WTC11 (cell line): ENCODE measurements at regions not wholly inside any gene's neighbourhood (a gene's known extent, or its start where the extent isn't known, plus 50 kb on each side); places are given as distances from the start of the nearest gene placed in this dataset.
A peak's percentile ranks its signal among the peaks of the same experiment; 100 is the strongest.

Source experiments
- ATAC-seq: fragments of 200-7000 bp; cut with Tn5 transposase; 2 replicates; pipeline ENCODE4 v1.10.0; 2021; ENCODE audit warnings: mild to moderate bottlenecking, moderate library complexity
- CTCF ChIA-PET: fragments of 300-600 bp; sonication (Branson Sonifier 250); formaldehyde crosslinking; loops from one replicate; lab custom pipeline; 2021; ENCODE audit warnings: antibody characterized with exemption; lab: Charles Lee
- POLR2A ChIA-PET: fragments of 350-600 bp; sonication (Branson Sonifier 250); formaldehyde crosslinking; loops from one replicate; lab custom pipeline; 2021; ENCODE audit warnings: antibody characterized with exemption; lab: Charles Lee
- DNase-seq: peaks from one replicate; pipeline ENCODE4 v3.0.0; 2021; ENCODE audit warnings: low spot score
- H3K27ac Mint-ChIP-seq: 2 replicates; pipeline ENCODE4 v1.8.0; 2021; ENCODE audit warnings: mixed read lengths
- H3K27me3 Mint-ChIP-seq: 2 replicates; pipeline ENCODE4 v1.8.0; 2021; ENCODE audit warnings: low read depth, mild to moderate bottlenecking, moderate library complexity, mixed read lengths
- H3K36me3 Mint-ChIP-seq: 2 replicates; pipeline ENCODE4 v1.8.0; 2021; ENCODE audit warnings: mixed read lengths
- H3K4me1 Mint-ChIP-seq: 2 replicates; pipeline ENCODE4 v1.8.0; 2022; ENCODE audit warnings: mixed read lengths
- H3K4me3 Mint-ChIP-seq: 2 replicates; pipeline ENCODE4 v1.8.0; 2021; ENCODE audit warnings: mild to moderate bottlenecking, moderate library complexity, mixed read lengths
- H3K9me3 Mint-ChIP-seq: 2 replicates; pipeline ENCODE4 v1.8.0; 2021; ENCODE audit warnings: mixed read lengths
- FOXK1 ChIP-seq: sonication (generic); formaldehyde crosslinking; IDR thresholded peaks from 2 replicates; pipeline ENCODE4 v1.8.0; 2022; ENCODE audit warnings: mild to moderate bottlenecking, moderate library complexity, missing genetic modification reagents
- IRF2 ChIP-seq: sonication (generic); formaldehyde crosslinking; IDR thresholded peaks from 2 replicates; pipeline ENCODE4 v1.8.0; 2022; ENCODE audit warnings: low read depth, missing genetic modification reagents, borderline replicate concordance
- MYBL2 ChIP-seq: sonication (generic); formaldehyde crosslinking; IDR thresholded peaks from 2 replicates; pipeline ENCODE4 v1.8.1; 2023; ENCODE audit warnings: mild to moderate bottlenecking, moderate library complexity, missing genetic modification reagents
- PRRX2 ChIP-seq: fragments of 250-450 bp; sonication (Bioruptor Pico); IDR thresholded peaks from 2 replicates; pipeline ENCODE4 v1.8.0; 2021; ENCODE audit warnings: mild to moderate bottlenecking
- RELA ChIP-seq: sonication (generic); formaldehyde crosslinking; IDR thresholded peaks from 2 replicates; pipeline ENCODE4 v1.8.1; 2022; ENCODE audit warnings: missing genetic modification reagents, mild to moderate bottlenecking, borderline replicate concordance
- ZNF416 ChIP-seq: fragments of 250-450 bp; sonication (Bioruptor Pico); IDR thresholded peaks from 2 replicates; pipeline ENCODE4 v1.9.0; 2021; ENCODE audit warnings: mild to moderate bottlenecking, inconsistent platforms
- ZNF423 ChIP-seq: fragments of 250-450 bp; sonication (Bioruptor Pico); IDR thresholded peaks from 2 replicates; pipeline ENCODE4 v2.1.2; 2022; ENCODE audit warnings: mild to moderate bottlenecking, moderate library complexity
- ZNF671 ChIP-seq: fragments of 250-450 bp; sonication (Bioruptor Pico); IDR thresholded peaks from 2 replicates; pipeline ENCODE4 v1.8.0; 2021; ENCODE audit warnings: mild to moderate bottlenecking
- TF ChIP-seq, protein P1 (sequence below): sonication (generic); formaldehyde crosslinking; IDR thresholded peaks from 2 replicates; pipeline ENCODE4 v1.8.1; 2022; ENCODE audit warnings: low read depth, missing genetic modification reagents, borderline replicate concordance
- TF ChIP-seq, protein P2 (sequence below): sonication (generic); formaldehyde crosslinking; IDR thresholded peaks from 2 replicates; pipeline ENCODE4 v1.8.1; 2023; ENCODE audit warnings: mild to moderate bottlenecking, missing genetic modification reagents, moderate library complexity
- TF ChIP-seq, protein P3 (sequence below): fragments of 250-450 bp; sonication (Bioruptor Pico); IDR thresholded peaks from 2 replicates; pipeline ENCODE4 v1.8.0; 2021; ENCODE audit warnings: mild to moderate bottlenecking
- TF ChIP-seq, protein P4 (sequence below): sonication (generic); formaldehyde crosslinking; IDR thresholded peaks from 2 replicates; pipeline ENCODE4 v1.8.0; 2022; ENCODE audit warnings: mild to moderate bottlenecking, missing genetic modification reagents
- TF ChIP-seq, protein P5 (sequence below): sonication (generic); formaldehyde crosslinking; IDR thresholded peaks from 2 replicates; pipeline ENCODE4 v1.8.1; 2023; ENCODE audit warnings: mild to moderate bottlenecking, missing genetic modification reagents
- TF ChIP-seq, protein P6 (sequence below): fragments of 250-450 bp; sonication (Bioruptor Pico); IDR thresholded peaks from 2 replicates; pipeline ENCODE4 v1.9.0; 2021; ENCODE audit warnings: mild to moderate bottlenecking, borderline replicate concordance

DNA sequence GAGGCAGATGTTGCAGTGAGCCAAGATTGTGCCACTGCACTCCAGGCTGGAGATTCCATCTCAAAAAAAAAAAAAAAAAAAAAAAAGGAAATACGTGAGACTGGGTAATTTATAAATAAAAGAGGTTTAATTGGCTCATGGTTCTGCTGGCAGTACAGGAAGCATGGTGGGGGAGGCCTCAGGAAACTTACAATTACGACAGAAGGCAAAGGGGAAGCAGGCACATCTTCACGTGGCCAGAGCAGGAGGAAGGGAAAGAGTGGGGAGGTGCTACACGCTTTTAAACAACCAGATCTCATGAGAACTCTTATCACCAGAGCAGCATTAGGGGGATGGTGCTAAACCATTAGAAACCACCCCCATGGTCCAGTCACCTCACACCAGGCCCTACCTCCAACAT is 138.2 kb upstream of the IL12A start:
- ChIA-PET CTCF (interaction anchor here (0.6 kb wide), 1 partner anchor 111 kb away, joined by 3 read pairs; no protein-coding TSS in a partner anchor), POLR2A (no interaction called here)
- peaks cover 16% of the 10 kb centered on the region for H3K36me3 Mint-ChIP-seq
- peaks cover 19% of the 10 kb centered on the region for H3K9me3 Mint-ChIP-seq
- no peak overlapping the region for H3K4me3 Mint-ChIP-seq
- ATAC-seq (no peak), DNase-seq (no peak)
- H3K4me1 Mint-ChIP-seq, result peaks cover 46% of the 10 kb centered on the region
- H3K27me3 Mint-ChIP-seq, result no peaks in the 10 kb centered on the region
- H3K27ac Mint-ChIP-seq, result no peak overlapping the region
- TF ChIP-seq IRF2 (CRISPR knock-in tag) (no peak), ZNF416 (CRISPR knock-in tag) (no peak), PRRX2 (CRISPR knock-in tag) (no peak), RELA (no peak)
- TF ChIP-seq, protein P1, sequence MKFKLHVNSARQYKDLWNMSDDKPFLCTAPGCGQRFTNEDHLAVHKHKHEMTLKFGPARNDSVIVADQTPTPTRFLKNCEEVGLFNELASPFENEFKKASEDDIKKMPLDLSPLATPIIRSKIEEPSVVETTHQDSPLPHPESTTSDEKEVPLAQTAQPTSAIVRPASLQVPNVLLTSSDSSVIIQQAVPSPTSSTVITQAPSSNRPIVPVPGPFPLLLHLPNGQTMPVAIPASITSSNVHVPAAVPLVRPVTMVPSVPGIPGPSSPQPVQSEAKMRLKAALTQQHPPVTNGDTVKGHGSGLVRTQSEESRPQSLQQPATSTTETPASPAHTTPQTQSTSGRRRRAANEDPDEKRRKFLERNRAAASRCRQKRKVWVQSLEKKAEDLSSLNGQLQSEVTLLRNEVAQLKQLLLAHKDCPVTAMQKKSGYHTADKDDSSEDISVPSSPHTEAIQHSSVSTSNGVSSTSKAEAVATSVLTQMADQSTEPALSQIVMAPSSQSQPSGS (CRISPR knock-in tag), result no peak
- TF ChIP-seq, protein P2, sequence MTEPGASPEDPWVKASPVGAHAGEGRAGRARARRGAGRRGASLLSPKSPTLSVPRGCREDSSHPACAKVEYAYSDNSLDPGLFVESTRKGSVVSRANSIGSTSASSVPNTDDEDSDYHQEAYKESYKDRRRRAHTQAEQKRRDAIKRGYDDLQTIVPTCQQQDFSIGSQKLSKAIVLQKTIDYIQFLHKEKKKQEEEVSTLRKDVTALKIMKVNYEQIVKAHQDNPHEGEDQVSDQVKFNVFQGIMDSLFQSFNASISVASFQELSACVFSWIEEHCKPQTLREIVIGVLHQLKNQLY (CRISPR knock-in tag), result no peak
- TF ChIP-seq, protein P3, sequence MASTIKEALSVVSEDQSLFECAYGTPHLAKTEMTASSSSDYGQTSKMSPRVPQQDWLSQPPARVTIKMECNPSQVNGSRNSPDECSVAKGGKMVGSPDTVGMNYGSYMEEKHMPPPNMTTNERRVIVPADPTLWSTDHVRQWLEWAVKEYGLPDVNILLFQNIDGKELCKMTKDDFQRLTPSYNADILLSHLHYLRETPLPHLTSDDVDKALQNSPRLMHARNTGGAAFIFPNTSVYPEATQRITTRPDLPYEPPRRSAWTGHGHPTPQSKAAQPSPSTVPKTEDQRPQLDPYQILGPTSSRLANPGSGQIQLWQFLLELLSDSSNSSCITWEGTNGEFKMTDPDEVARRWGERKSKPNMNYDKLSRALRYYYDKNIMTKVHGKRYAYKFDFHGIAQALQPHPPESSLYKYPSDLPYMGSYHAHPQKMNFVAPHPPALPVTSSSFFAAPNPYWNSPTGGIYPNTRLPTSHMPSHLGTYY (CRISPR knock-in tag), result no peak
- TF ChIP-seq, protein P4, sequence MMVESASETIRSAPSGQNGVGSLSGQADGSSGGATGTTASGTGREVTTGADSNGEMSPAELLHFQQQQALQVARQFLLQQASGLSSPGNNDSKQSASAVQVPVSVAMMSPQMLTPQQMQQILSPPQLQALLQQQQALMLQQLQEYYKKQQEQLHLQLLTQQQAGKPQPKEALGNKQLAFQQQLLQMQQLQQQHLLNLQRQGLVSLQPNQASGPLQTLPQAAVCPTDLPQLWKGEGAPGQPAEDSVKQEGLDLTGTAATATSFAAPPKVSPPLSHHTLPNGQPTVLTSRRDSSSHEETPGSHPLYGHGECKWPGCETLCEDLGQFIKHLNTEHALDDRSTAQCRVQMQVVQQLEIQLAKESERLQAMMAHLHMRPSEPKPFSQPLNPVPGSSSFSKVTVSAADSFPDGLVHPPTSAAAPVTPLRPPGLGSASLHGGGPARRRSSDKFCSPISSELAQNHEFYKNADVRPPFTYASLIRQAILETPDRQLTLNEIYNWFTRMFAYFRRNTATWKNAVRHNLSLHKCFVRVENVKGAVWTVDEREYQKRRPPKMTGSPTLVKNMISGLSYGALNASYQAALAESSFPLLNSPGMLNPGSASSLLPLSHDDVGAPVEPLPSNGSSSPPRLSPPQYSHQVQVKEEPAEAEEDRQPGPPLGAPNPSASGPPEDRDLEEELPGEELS (CRISPR knock-in tag), result no peak

DNA sequence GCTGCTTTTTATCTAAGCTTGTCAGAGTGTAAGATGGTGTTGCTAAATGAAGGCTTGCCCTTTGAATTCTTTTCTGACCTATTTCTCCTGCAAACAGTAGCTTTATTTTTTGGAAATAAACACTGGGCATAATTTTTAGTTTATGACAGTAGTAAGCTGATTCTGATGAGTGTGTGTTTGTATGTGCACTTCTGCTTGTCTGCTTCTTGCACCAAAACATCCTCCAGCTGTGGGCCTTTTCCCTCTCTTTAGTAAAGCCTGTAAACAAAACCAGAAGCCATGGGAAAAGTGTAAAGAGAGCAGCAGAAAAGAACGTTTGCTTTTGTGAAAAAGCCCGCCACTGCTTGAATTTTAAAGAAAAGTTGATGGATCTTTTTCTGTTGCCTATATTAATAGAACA is 136.4 kb upstream of the IL12A start:
- Mint-ChIP-seq H3K4me1 (peaks cover 41% of the 10 kb centered on the region), H3K9me3 (peaks cover 19% of the 10 kb centered on the region), H3K36me3 (peaks cover 16% of the 10 kb centered on the region), H3K27me3 (no peaks in the 10 kb centered on the region), H3K4me3 (no peak overlapping the region), H3K27ac (peak overlapping the region; percentile 94)
- CTCF ChIA-PET, result interaction anchor here (0.6 to 2.1 kb wide), 8 partner anchors 10 to 136 kb away, joined by 3 to 11 read pairs (median 4); partner anchors contain the start of genes IL12A and SCHIP1
- ATAC-seq (no peak), DNase-seq (no peak)
- POLR2A ChIA-PET, result interaction anchor here (0.6 kb wide), 1 partner anchor 27 kb away, joined by 3 read pairs; no protein-coding TSS in a partner anchor
- TF ChIP-seq, protein P1 (CRISPR knock-in tag), result no peak

DNA sequence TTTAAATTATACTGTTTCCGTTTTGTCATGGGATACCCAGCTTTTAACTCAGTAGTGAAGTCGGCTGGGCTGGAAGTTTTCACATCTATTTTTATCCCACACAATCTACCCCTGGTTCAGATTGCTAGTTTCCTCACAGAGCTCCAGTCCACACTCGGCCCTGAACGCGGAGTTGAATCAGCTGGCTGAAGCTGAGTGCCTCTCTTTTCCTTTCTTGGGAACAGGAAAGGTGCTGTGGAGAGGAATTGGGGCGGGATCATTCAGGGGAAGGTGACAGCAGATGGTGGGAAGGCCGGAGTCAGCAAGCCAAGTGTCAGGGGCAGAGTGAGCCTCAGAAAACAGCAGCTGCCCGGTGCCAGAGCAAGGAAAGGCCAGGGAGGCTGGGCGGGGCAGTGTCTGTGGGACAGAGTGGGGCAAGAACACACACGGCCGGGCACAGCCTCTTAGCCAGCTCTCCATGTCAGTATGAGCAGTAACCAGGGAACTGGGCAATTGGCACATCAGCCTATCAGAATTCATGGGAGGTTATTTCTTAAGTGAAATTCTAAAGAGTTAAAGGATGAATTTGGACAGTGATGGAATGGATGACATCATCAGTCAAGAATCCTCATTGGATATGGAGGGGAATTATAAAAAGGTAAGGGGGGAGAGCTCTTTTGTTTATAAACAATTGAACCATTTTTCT is 135.7 kb upstream of the IL12A start:
- H3K27ac Mint-ChIP-seq, result peak overlapping the region; percentile 94
- peaks cover 41% of the 10 kb centered on the region for H3K4me1 Mint-ChIP-seq
- peak; percentile 35 for DNase-seq
- POLR2A ChIA-PET, result interaction anchor here (0.6 kb wide), 1 partner anchor 26 kb away, joined by 3 read pairs; no protein-coding TSS in a partner anchor
- peaks cover 13% of the 10 kb centered on the region for H3K36me3 Mint-ChIP-seq
- ATAC-seq, result peak; percentile 77
- H3K27me3 Mint-ChIP-seq, result no peaks in the 10 kb centered on the region
- CTCF ChIA-PET, result interaction anchor here (1.2 to 2.1 kb wide), 8 partner anchors 13 to 136 kb away, joined by 3 to 11 read pairs (median 5); partner anchors contain the start of genes IL12A and SCHIP1
- H3K4me3 Mint-ChIP-seq, result no peak overlapping the region
- H3K9me3 Mint-ChIP-seq, result peaks cover 17% of the 10 kb centered on the region
- TF ChIP-seq, protein P1 (CRISPR knock-in tag), result no peak
- TF ChIP-seq ZNF671 (CRISPR knock-in tag), result no peak
- TF ChIP-seq, protein P5, sequence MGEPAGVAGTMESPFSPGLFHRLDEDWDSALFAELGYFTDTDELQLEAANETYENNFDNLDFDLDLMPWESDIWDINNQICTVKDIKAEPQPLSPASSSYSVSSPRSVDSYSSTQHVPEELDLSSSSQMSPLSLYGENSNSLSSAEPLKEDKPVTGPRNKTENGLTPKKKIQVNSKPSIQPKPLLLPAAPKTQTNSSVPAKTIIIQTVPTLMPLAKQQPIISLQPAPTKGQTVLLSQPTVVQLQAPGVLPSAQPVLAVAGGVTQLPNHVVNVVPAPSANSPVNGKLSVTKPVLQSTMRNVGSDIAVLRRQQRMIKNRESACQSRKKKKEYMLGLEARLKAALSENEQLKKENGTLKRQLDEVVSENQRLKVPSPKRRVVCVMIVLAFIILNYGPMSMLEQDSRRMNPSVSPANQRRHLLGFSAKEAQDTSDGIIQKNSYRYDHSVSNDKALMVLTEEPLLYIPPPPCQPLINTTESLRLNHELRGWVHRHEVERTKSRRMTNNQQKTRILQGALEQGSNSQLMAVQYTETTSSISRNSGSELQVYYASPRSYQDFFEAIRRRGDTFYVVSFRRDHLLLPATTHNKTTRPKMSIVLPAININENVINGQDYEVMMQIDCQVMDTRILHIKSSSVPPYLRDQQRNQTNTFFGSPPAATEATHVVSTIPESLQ (CRISPR knock-in tag), result no peak
- no peak for TF ChIP-seq FOXK1 (CRISPR knock-in tag)
- no peak for TF ChIP-seq ZNF423
- TF ChIP-seq MYBL2 (CRISPR knock-in tag), result no peak
- TF ChIP-seq, protein P6, sequence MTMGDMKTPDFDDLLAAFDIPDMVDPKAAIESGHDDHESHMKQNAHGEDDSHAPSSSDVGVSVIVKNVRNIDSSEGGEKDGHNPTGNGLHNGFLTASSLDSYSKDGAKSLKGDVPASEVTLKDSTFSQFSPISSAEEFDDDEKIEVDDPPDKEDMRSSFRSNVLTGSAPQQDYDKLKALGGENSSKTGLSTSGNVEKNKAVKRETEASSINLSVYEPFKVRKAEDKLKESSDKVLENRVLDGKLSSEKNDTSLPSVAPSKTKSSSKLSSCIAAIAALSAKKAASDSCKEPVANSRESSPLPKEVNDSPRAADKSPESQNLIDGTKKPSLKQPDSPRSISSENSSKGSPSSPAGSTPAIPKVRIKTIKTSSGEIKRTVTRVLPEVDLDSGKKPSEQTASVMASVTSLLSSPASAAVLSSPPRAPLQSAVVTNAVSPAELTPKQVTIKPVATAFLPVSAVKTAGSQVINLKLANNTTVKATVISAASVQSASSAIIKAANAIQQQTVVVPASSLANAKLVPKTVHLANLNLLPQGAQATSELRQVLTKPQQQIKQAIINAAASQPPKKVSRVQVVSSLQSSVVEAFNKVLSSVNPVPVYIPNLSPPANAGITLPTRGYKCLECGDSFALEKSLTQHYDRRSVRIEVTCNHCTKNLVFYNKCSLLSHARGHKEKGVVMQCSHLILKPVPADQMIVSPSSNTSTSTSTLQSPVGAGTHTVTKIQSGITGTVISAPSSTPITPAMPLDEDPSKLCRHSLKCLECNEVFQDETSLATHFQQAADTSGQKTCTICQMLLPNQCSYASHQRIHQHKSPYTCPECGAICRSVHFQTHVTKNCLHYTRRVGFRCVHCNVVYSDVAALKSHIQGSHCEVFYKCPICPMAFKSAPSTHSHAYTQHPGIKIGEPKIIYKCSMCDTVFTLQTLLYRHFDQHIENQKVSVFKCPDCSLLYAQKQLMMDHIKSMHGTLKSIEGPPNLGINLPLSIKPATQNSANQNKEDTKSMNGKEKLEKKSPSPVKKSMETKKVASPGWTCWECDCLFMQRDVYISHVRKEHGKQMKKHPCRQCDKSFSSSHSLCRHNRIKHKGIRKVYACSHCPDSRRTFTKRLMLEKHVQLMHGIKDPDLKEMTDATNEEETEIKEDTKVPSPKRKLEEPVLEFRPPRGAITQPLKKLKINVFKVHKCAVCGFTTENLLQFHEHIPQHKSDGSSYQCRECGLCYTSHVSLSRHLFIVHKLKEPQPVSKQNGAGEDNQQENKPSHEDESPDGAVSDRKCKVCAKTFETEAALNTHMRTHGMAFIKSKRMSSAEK (CRISPR knock-in tag), result no peak
